Omental fat pad (tissue), 3 donors: ENCODE measurements at regions not wholly inside any gene's neighbourhood (a gene's known extent, or its start where the extent isn't known, plus 50 kb on each side); places are given as distances from the start of the nearest gene placed in this dataset.
A peak's percentile ranks its signal among the peaks of the same experiment; 100 is the strongest.

Source experiments
- ATAC-seq: fragments of 150-250 bp; one replicate; pipeline ENCODE4 v1.9.1; 2016; ENCODE audit warnings: mild to moderate bottlenecking, moderate library complexity; ENCODE audit not compliant: low FRiP score
- DNase-seq: peaks from one replicate; pipeline ENCODE4 v3.0.0-alpha.2; 2019; ENCODE audit warnings: low spot score
- TF ChIP-seq, protein P1 (sequence below), 3 donors: fragments of 450-650 bp; IDR thresholded peaks; one replicate each; pipeline ENCODE4 v1.5.1; 2016 to 2017; ENCODE audit warnings: antibody characterized with exemption in 3 of 3, mild to moderate bottlenecking in 3 of 3, moderate library complexity in 2 of 3

DNA sequence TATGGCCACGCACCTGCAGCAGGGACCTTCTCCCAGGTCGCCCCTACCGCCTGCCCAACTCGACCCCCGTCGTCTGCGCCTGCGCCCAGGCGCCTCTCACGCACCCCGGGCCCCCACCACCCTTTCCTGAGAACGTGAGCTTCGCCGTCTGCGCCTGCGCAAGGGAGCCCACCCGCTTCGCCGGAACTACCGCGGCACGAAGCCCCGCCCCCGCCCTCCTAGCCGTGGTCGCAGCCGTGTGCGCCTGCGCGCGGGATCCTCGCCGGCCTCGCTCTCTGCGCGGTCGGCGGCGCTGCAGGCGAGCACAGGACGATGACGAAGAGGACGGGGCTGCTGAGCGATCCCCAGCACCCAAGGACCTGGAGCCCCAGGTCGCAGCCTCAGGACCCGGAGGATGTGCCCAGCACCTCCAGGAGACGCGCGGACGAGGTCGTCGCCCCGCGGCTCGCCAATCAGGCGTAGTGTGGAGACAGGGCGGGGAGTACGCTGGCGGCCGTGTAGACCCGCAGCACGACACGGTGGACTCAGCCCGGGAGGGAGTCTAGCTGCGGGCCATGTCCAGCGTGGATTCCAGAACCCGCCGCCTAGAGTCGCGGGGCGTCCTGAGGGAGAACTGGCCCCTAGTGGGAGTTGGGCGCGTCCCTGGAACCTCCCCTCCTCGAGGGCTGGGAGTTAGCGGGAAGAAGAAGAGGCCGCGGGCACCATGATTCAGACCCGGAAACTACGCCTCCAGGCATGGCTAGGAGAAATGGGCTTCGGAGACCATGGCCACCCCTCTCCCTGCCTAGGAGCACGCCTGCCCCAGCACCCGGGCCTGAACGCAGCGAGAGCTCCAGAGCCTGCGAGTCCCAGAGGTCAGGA is 1120.8 kb upstream of the TMEM132C start:
- TF ChIP-seq, protein P1, sequence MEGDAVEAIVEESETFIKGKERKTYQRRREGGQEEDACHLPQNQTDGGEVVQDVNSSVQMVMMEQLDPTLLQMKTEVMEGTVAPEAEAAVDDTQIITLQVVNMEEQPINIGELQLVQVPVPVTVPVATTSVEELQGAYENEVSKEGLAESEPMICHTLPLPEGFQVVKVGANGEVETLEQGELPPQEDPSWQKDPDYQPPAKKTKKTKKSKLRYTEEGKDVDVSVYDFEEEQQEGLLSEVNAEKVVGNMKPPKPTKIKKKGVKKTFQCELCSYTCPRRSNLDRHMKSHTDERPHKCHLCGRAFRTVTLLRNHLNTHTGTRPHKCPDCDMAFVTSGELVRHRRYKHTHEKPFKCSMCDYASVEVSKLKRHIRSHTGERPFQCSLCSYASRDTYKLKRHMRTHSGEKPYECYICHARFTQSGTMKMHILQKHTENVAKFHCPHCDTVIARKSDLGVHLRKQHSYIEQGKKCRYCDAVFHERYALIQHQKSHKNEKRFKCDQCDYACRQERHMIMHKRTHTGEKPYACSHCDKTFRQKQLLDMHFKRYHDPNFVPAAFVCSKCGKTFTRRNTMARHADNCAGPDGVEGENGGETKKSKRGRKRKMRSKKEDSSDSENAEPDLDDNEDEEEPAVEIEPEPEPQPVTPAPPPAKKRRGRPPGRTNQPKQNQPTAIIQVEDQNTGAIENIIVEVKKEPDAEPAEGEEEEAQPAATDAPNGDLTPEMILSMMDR (IDR thresholded peaks at IDR 0.05): no peak
- ATAC-seq: peak; percentile 97
- DNase-seq: no peak

DNA sequence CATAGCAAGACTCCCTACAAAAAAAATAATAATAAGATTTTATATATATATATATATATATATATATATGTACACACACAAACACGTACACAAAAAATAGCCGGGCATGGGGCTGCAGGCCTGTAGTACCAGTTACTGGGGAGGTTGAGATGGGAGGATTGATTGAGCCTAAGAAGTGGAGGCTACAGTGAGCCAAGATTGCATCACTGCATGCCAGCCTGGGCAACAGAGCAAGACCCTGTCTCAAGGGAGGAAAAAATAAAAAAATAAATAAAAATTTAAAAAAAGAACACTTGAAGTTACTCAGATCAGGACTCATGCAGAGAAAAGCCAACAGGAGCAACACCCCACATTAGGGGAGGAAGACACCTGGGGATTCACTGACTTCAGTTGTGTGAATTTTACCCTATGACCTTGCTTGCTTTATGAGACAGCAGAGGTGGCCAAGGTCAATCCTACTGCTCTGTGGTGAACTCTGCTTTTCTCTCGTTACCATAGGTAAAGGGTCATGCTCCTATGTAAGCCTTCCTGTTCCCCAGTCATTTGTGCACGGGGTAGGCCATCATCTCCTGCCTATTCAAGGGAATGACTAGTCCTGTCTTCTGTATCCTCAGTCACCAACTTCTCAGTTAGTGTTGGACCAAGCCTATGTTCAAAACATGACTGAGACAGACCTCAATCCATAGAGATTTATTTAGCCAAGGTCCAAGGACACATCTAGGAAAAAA is 1119.8 kb upstream of the TMEM132C start:
- no peak for ATAC-seq
- TF ChIP-seq, protein P1 (IDR thresholded peaks at IDR 0.05): no peak
- DNase-seq: no peak

DNA sequence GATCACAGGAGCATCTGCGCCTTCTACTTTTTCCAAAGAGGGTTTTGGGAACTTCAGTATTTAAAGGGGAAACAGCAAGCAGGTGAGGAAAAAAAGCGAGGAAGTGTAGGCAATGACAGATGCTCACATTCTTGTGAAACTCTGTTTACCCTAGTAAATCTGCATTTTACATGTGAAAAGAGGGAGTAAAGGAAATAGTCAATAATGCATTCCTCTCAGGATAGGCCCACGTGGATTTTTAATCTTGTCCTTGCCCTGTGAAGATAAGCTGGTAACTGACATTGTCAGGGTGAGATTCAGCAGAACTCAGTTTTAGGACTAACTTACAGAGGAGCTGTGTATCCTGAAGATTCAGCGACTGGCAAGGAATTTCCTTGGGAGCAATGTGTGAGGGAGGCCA is 1119.2 kb upstream of the TMEM132C start:
- TF ChIP-seq, protein P1 (IDR thresholded peaks at IDR 0.05): no peak
- DNase-seq: no peak
- ATAC-seq: no peak

DNA sequence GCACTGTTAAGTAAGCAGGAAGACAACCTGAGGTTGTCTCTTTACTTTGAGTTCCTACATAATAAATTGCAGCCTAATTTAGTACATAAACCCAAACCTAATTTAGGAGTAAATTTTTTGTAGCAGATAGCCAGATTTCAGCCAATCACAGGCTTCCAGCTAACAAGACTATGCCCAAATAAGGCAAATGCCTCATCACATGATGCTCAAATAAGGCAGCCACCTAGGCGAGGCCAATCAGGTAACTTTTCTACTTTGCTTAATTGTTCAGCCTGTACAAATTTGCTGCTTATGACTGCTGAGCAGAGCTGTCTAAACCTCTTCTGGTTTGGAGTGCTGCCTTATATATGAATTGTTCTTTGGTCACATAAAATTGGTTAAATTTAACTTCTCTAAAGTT is 1118.7 kb upstream of the TMEM132C start:
- DNase-seq: no peak
- TF ChIP-seq, protein P1 (IDR thresholded peaks at IDR 0.05): no peak
- no peak for ATAC-seq

DNA sequence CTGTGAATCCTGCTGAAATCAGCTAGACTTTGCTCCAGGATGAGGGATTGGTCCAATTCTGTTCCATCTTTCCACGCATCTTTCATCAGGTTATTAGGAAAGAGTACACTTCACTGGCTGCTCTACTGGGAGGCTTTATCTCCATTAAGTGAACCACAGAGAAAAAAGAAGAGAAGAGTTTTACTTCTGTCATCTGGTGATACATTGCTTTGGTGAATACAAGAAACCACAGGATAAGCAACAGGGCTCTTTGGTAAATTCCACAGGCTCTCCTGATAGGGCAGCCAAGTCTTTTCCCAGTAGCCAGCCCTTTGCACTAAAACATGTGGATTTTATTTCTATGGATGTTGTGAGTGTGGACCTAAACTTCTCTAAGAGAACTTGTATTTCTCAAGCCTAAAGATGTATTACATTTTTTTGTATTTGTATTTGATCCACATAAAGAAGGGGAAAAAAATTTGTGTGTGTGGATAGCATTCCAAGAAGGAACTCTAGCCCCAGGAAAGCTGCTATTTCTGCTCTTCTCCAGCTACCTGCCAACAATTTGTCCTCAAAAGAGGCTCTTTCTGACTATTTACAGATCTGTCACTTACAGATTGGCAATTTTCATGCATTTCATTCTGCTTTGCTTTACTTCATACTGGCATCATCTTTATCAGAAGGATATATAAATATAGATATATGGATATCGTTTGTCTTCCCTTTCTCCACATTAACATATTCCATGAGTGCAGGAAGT is 1117.6 kb upstream of the TMEM132C start:
- TF ChIP-seq, protein P1 (IDR thresholded peaks at IDR 0.05): no peak
- DNase-seq: no peak
- no peak for ATAC-seq

DNA sequence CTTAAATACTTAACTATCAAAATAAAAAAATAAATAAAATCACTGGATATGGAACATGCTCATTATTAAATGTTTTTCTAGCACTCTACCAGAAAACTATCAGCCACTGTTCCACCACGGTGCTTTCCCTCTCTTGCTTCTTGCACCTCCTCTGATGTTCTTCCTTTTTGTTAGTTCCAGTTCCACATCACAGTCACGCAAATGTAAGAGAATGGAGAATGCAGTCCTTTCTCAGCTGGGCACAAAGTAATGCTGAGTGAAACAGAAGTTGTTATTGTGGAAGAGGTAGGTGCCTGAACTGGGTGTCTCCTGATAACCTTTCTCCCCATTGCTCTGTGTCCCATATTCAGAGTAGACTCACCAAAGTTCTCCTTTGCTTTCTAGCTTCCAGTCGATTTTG is 1116.9 kb upstream of the TMEM132C start:
- DNase-seq (no peak), ATAC-seq (no peak)
- TF ChIP-seq, protein P1 (IDR thresholded peaks at IDR 0.05): no peak
